PC-3 (cell line): ENCODE measurements at regions not wholly inside any gene's neighbourhood (a gene's known extent, or its start where the extent isn't known, plus 50 kb on each side); places are given as distances from the start of the nearest gene placed in this dataset.

Source experiments
- ATAC-seq: fragments of 200-7000 bp; cut with Tn5 transposase; 2 replicates; pipeline ENCODE4 v1.9.1; 2020; ENCODE audit warnings: mild to moderate bottlenecking, moderate library complexity
- BruUV-seq: library from RNA; stranded (reverse); fragments of 400-500 nt; replicated peaks from 2 replicates; lab custom pipeline; 2021; lab: Mats Ljungman, UMichigan
- CTCF ChIA-PET: fragments of 300-600 bp; sonication (Branson Sonifier 250); formaldehyde crosslinking; loops from one replicate; lab custom pipeline; 2022; ENCODE audit warnings: antibody characterized with exemption; lab: Charles Lee
- POLR2A ChIA-PET: fragments of 300-600 bp; sonication (Branson Sonifier 250); formaldehyde crosslinking; loops from one replicate; lab custom pipeline; 2022; ENCODE audit warnings: antibody characterized with exemption; ENCODE audit not compliant: unreplicated experiment; lab: Charles Lee
- DNase-seq: peaks from one replicate; pipeline ENCODE4 v3.0.0-alpha.2; 2015
- H2AFZ ChIP-seq: fragments of 300-600 bp; sonication (generic); 2 replicates; pipeline ENCODE4 v1.6.0; 2016; ENCODE audit warnings: antibody characterized with exemption, low read length
- H3F3A ChIP-seq: fragments of 300-600 bp; sonication (generic); one replicate; pipeline ENCODE4 v1.6.0; 2017; ENCODE audit warnings: antibody characterized with exemption, low read length, control low read depth, mild to moderate bottlenecking; ENCODE audit not compliant: unreplicated experiment
- H3K27ac ChIP-seq: fragments of 300-600 bp; sonication (generic); 2 replicates; pipeline ENCODE4 v1.5.1; 2016; ENCODE audit warnings: mild to moderate bottlenecking, low read length
- H3K27me3 ChIP-seq: fragments of 300-600 bp; sonication (generic); 2 replicates; pipeline ENCODE4 v1.6.1; 2016; ENCODE audit warnings: low read length, mixed read lengths
- H3K36me3 ChIP-seq: fragments of 300-600 bp; sonication (generic); 2 replicates; pipeline ENCODE4 v1.6.1; 2016; ENCODE audit warnings: low read depth, mixed run types, low read length, mixed read lengths
- H3K4me1 ChIP-seq: fragments of 300-600 bp; sonication (generic); 2 replicates; pipeline ENCODE4 v1.5.1; 2016; ENCODE audit warnings: low read length; ENCODE audit not compliant: insufficient read depth
- H3K4me2 ChIP-seq: fragments of 300-600 bp; sonication (generic); 2 replicates; pipeline ENCODE4 v1.6.0; 2016; ENCODE audit warnings: low read length
- H3K4me3 ChIP-seq: fragments of 300-600 bp; sonication (generic); 2 replicates; pipeline ENCODE4 v1.5.1; 2016; ENCODE audit warnings: mild to moderate bottlenecking, low read length, mixed read lengths
- H3K79me2 ChIP-seq: fragments of 300-600 bp; sonication (generic); 2 replicates; pipeline ENCODE4 v1.6.1; 2017; ENCODE audit warnings: low read length, mixed read lengths
- H3K9ac ChIP-seq: fragments of 300-600 bp; sonication (generic); 2 replicates; pipeline ENCODE4 v1.6.0; 2016; ENCODE audit warnings: mild to moderate bottlenecking, low read length
- H3K9me2 ChIP-seq: fragments of 300-600 bp; sonication (generic); replicated peaks from 2 replicates; pipeline ENCODE4 v1.6.1; 2016; ENCODE audit warnings: mixed run types, low read length, mixed read lengths
- H3K9me3 ChIP-seq: fragments of 300-600 bp; sonication (generic); 2 replicates; pipeline ENCODE4 v1.6.1; 2016; ENCODE audit warnings: low read length, mixed read lengths
- H4K20me1 ChIP-seq: fragments of 300-600 bp; sonication (generic); 2 replicates; pipeline ENCODE4 v1.6.1; 2016; ENCODE audit warnings: low read length, mixed read lengths
- CTCF ChIP-seq: fragments of 300-600 bp; sonication (generic); conservative IDR thresholded peaks from 2 replicates; pipeline ENCODE4 v1.5.1; 2017; ENCODE audit warnings: antibody characterized with exemption, low read depth, mild to moderate bottlenecking, low read length
- EZH2 ChIP-seq: fragments of 300-600 bp; sonication (generic); IDR thresholded peaks from one replicate; pipeline ENCODE4 v1.6.1; 2017; ENCODE audit warnings: antibody characterized with exemption, mild to moderate bottlenecking, low read length; ENCODE audit not compliant: unreplicated experiment
- EZH2phosphoT487 ChIP-seq: fragments of 300-600 bp; sonication (generic); IDR thresholded peaks from 2 replicates; pipeline ENCODE4 v1.6.1; 2018; ENCODE audit warnings: mild to moderate bottlenecking, antibody characterized with exemption, low read length, borderline replicate concordance
- intact Hi-C: fragments of 100-400 bp; cut with micrococcal nuclease; formaldehyde crosslinking; loops from 2 replicates; pipeline ENCODE4 v1.9.0; 2023

DNA sequence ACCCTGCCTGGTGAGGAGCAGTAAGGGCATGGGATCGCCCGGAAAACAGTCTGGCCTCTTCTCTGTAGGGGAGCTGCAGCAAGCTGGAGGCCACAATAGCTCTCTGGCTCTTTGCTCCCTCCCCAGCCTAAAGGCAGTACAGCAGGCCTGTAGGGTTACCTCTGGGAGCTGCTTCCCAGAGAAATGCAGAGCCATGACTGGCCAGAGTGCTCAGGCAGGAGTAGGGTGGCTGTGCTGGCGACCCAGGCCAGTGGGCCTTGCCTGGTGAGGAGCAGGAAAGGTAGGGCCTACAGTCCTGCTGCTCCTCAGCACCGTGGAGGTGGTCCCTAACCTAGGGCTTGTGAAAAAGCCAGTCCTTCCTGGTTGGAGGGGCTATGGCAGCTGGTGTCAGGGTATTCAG is 129.9 kb upstream of the CHD6 start:
- H3K4me3 ChIP-seq, result no peak overlapping the region
- BruUV-seq, result no TSS peak
- no peaks in the 10 kb centered on the region for H4K20me1 ChIP-seq
- H3K9ac ChIP-seq, result no peak overlapping the region
- ChIA-PET POLR2A (no interaction called here), CTCF (no interaction called here)
- H3K9me2 ChIP-seq, result no peaks in the 10 kb centered on the region
- no peak overlapping the region for H3K27ac ChIP-seq
- H3K4me1 ChIP-seq, result no peaks in the 10 kb centered on the region
- H2AFZ ChIP-seq, result no peak overlapping the region
- TF ChIP-seq CTCF, result no peak
- no peak for TF ChIP-seq EZH2phosphoT487
- no peak for TF ChIP-seq EZH2
- ATAC-seq (no peak), DNase-seq (no peak)
- intact Hi-C loops, result no loop called here
- no peaks in the 10 kb centered on the region for H3K79me2 ChIP-seq
- H3K36me3 ChIP-seq, result no peaks in the 10 kb centered on the region
- H3F3A ChIP-seq, result no peaks in the 10 kb centered on the region
- peaks cover 11% of the 10 kb centered on the region; the same call in 1 of the 2 replicates for H3K27me3 ChIP-seq
- H3K4me2 ChIP-seq, result no peak overlapping the region
- H3K9me3 ChIP-seq, result no peaks in the 10 kb centered on the region

- no peak overlapping the region for H3K27ac ChIP-seq
- ATAC-seq (no peak), DNase-seq (no peak)
- ChIA-PET POLR2A (no interaction called here), CTCF (no interaction called here)
- no peak overlapping the region for H3K4me3 ChIP-seq
- H3K9me3 ChIP-seq, result no peaks in the 10 kb centered on the region
- no peak overlapping the region for H2AFZ ChIP-seq
- no peaks in the 10 kb centered on the region for H3K9me2 ChIP-seq
- H3K4me2 ChIP-seq, result no peak overlapping the region
- intact Hi-C loops, result no loop called here
- peaks cover 8% of the 10 kb centered on the region; the same call in 1 of the 2 replicates for H3K27me3 ChIP-seq
- no peaks in the 10 kb centered on the region for H3F3A ChIP-seq
- no peak overlapping the region for H3K9ac ChIP-seq
- no peaks in the 10 kb centered on the region for H3K79me2 ChIP-seq
- no peaks in the 10 kb centered on the region for H3K4me1 ChIP-seq
- BruUV-seq, result no TSS peak
- no peaks in the 10 kb centered on the region for H4K20me1 ChIP-seq
- H3K36me3 ChIP-seq, result no peaks in the 10 kb centered on the region
- TF ChIP-seq CTCF, result no peak
- no peak for TF ChIP-seq EZH2phosphoT487
- TF ChIP-seq EZH2, result no peak
Measured at GRCh38 chr20:41747226-41747625, 129.0 kb upstream of the CHD6 start.

DNA sequence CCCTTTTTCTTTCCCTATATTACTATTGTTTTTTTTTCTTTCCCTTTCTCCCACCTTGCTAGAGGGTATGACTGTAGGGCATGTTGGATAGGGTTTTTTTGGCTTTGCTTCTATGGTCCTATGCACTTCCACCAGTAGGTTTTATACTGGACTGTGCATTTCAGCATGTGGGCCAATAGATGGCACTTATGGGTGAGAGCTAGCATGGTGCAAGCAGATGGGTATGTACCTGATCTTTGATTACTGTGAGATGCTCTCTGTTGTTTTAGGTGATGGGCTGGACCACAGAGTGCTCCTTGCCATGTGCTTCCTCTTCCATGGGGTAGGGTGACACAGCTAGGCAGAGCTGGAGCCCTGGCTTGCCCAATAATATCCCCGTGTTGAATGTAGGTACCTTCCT is 128.5 kb upstream of the CHD6 start:
- H3K36me3 ChIP-seq, result no peaks in the 10 kb centered on the region
- H2AFZ ChIP-seq, result no peak overlapping the region
- H4K20me1 ChIP-seq, result no peaks in the 10 kb centered on the region
- H3K9ac ChIP-seq, result no peak overlapping the region
- no peak overlapping the region for H3K4me2 ChIP-seq
- no peaks in the 10 kb centered on the region for H3K9me2 ChIP-seq
- no TSS peak for BruUV-seq
- DNase-seq (peak; percentile 7), ATAC-seq (no peak)
- no peaks in the 10 kb centered on the region for H3F3A ChIP-seq
- intact Hi-C loops, result no loop called here
- ChIA-PET POLR2A (no interaction called here), CTCF (no interaction called here)
- H3K27ac ChIP-seq, result no peak overlapping the region
- H3K9me3 ChIP-seq, result no peaks in the 10 kb centered on the region
- H3K79me2 ChIP-seq, result no peaks in the 10 kb centered on the region
- no peak overlapping the region for H3K4me3 ChIP-seq
- TF ChIP-seq EZH2phosphoT487, result no peak
- TF ChIP-seq EZH2, result no peak
- TF ChIP-seq CTCF, result no peak; the same call in 1 of the 2 replicates
- H3K4me1 ChIP-seq, result no peaks in the 10 kb centered on the region
- 0 out of 2 replicates have a peak, but pooled peaks cover 7% of the 10 kb centered on the region for H3K27me3 ChIP-seq
